ENCODE measurements at regions not wholly inside any gene's neighbourhood (a gene's known extent, or its start where the extent isn't known, plus 50 kb on each side); places are given as distances from the start of the nearest gene placed in this dataset.

GRCh38 chr10:101286248-101287046, 57.2 kb upstream of the LBX1 start (continued):
- TF ChIP-seq, protein P1, sequence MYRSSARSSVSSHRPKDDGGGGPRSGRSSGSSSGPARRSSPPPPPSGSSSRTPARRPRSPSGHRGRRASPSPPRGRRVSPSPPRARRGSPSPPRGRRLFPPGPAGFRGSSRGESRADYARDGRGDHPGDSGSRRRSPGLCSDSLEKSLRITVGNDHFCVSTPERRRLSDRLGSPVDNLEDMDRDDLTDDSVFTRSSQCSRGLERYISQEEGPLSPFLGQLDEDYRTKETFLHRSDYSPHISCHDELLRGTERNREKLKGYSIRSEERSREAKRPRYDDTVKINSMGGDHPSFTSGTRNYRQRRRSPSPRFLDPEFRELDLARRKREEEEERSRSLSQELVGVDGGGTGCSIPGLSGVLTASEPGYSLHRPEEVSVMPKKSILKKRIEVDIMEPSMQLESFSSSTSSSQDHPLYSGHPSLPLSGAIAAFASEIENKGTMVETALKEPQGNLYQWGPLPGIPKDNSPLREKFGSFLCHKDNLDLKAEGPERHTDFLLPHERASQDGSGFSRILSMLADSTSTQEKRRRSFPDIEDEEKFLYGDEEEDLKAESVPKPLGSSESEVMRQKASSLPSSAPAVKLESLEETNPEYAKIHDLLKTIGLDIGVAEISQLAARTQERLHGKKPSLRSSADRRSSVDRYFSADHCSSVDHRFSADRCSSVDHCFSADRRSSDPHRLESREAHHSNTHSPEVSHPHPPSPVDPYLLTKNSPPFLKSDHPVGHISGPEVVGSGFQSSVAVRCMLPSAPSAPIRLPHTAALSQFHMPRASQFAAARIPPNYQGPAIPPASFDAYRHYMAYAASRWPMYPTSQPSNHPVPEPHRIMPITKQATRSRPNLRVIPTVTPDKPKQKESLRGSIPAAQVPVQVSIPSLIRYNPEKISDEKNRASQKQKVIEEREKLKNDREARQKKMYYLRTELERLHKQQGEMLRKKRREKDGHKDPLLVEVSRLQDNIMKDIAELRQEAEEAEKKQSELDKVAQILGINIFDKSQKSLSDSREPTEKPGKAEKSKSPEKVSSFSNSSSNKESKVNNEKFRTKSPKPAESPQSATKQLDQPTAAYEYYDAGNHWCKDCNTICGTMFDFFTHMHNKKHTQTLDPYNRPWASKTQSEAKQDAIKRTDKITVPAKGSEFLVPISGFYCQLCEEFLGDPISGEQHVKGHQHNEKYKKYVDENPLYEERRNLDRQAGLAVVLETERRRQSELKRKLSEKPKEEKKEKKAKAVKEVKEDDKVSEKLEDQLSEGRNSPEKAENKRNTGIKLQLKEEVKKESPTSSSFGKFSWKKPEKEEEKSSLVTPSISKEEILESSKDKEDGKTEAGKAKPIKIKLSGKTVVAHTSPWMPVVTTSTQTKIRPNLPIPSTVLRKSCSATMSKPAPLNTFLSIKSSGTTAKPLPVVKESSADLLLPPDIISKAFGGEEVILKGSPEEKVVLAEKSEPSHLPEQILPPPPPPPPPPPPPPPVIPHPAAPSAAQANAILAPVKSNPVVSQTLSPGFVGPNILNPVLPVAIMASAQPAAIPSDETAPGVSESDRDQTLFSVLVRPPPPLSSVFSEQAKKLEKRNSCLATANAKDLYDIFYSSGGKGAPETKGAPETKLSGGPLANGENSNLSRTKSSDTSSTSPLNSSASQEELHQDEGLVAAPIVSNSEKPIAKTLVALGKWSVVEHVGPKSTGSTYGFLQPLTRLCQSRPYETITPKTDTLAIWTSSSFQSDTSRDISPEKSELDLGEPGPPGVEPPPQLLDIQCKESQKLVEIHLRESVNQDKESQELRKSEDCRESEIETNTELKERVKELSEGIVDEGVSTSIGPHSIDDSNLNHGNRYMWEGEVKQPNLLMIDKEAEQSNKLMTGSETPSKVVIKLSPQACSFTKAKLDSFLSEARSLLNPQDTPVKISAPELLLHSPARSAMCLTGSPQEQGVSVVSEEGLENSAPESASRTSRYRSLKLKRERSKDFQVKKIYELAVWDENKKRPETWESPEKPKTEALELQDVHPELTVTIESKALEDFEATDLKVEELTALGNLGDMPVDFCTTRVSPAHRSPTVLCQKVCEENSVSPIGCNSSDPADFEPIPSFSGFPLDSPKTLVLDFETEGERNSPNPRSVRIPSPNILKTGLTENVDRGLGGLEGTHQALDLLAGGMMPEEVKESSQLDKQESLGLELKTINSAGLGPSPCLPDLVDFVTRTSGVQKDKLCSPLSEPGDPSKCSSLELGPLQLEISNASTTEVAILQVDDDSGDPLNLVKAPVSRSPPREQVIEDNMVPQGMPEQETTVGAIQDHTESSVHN (CRISPR knock-in tag; IDR thresholded peaks at IDR 0.05), result no peak
- TF ChIP-seq ZNF530 (CRISPR knock-in tag; IDR thresholded peaks at IDR 0.05; ENCODE audit: low read depth) (no peak), CEBPZ (IDR thresholded peaks at IDR 0.05; ENCODE audit: low read length) (no peak), ETV5 (CRISPR knock-in tag; IDR thresholded peaks at IDR 0.05; ENCODE audit: borderline replicate concordance) (no peak)
- TF ChIP-seq, protein P2, sequence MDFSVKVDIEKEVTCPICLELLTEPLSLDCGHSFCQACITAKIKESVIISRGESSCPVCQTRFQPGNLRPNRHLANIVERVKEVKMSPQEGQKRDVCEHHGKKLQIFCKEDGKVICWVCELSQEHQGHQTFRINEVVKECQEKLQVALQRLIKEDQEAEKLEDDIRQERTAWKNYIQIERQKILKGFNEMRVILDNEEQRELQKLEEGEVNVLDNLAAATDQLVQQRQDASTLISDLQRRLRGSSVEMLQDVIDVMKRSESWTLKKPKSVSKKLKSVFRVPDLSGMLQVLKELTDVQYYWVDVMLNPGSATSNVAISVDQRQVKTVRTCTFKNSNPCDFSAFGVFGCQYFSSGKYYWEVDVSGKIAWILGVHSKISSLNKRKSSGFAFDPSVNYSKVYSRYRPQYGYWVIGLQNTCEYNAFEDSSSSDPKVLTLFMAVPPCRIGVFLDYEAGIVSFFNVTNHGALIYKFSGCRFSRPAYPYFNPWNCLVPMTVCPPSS (IDR thresholded peaks at IDR 0.05), result no peak

Measured in HepG2 (cell line).